ENCODE measurements at regions not wholly inside any gene's neighbourhood (a gene's known extent, or its start where the extent isn't known, plus 50 kb on each side); places are given as distances from the start of the nearest gene placed in this dataset.

DNA sequence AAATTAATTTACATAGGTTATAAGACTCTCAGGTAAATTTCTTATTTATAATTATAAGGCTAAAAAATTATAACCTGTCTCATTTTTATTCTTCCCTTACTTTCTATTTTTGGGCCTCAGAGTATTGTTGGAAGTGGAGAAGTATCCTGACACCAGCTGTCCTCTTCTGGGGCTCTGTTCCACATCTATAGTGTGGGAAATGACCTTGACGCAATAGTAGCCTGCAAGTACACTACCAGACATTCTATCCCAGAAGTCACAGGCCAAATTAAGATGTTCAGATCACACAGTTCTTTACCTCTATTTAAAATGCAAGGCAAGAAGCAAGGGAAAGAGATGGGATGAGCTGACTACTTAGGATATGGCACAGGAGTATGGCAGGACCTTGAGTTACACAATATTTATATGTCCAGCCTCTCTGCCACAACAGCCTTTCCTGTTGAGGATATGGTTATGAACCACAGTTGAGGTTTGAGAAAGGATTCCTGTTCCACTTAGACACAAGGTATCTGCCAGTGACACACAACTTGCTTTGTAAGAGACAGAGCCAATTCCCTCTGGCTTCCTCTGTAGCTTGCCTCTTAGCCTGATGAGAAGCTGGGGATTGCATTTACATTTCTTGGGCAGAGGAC, 158.0 kb upstream of the IL12A start:
- DNase-seq, result no peak
- peaks cover 0 to 41% (median 26%) of the 10 kb centered on the region in 4 donors for H3K4me1 ChIP-seq
- in situ Hi-C loops (cut with MboI; ENCODE audit: low pct_ligation_motif_present in 1 of 4, low pct_unique_long_range_greater_than_20kb in 1 of 4, low sequenced_read_pairs in 3 of 4) (no loop called here), intact Hi-C loops (cut with DNase I; ENCODE audit: low total_unique reads) (no loop called here)
- WGBS, 2 donors (ENCODE audit: low coverage in 1 of 2), result 71 to 86% methylated on average over 1 of the region's 1 CpG
- H3K9me3 ChIP-seq, result no peaks in the 10 kb centered on the region
- no peaks in the 10 kb centered on the region for H3K36me3 ChIP-seq
- no peaks in the 10 kb centered on the region for H3K27me3 ChIP-seq
- TF ChIP-seq POLR2AphosphoS5 (IDR thresholded peaks at IDR 0.05) (no peak), EP300 (IDR thresholded peaks at IDR 0.05; ENCODE audit: low read depth) (no peak), POLR2A (IDR thresholded peaks at IDR 0.05) (no peak)
- TF ChIP-seq, protein P1, sequence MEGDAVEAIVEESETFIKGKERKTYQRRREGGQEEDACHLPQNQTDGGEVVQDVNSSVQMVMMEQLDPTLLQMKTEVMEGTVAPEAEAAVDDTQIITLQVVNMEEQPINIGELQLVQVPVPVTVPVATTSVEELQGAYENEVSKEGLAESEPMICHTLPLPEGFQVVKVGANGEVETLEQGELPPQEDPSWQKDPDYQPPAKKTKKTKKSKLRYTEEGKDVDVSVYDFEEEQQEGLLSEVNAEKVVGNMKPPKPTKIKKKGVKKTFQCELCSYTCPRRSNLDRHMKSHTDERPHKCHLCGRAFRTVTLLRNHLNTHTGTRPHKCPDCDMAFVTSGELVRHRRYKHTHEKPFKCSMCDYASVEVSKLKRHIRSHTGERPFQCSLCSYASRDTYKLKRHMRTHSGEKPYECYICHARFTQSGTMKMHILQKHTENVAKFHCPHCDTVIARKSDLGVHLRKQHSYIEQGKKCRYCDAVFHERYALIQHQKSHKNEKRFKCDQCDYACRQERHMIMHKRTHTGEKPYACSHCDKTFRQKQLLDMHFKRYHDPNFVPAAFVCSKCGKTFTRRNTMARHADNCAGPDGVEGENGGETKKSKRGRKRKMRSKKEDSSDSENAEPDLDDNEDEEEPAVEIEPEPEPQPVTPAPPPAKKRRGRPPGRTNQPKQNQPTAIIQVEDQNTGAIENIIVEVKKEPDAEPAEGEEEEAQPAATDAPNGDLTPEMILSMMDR (IDR thresholded peaks at IDR 0.05), result no peak
- H3K27ac ChIP-seq, result peak overlapping the region in 2 of 4 donors; percentile 29 to 32
- H3K4me3 ChIP-seq, result no peak overlapping the region

DNA sequence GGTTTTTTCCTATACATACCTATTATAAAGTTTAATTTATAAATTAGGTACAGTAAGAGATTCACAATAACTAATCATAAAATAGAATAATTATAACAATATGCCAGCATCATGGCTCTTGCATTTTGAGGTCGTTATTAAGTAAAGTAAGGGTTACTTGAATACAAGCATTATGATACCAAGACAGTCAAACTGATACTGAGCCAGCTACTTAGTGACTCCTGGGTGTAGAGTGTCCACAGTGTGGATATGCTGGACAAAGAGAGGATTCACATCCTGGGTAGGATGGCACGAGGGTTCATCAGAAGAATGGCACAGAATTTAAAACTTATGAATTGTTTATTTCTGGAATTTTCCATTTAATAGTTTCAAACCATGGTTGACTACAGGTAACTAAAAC, 157.2 kb upstream of the IL12A start:
- TF ChIP-seq POLR2A (IDR thresholded peaks at IDR 0.05), result no peak
- no peak for TF ChIP-seq POLR2AphosphoS5 (IDR thresholded peaks at IDR 0.05)
- TF ChIP-seq, protein P1 (IDR thresholded peaks at IDR 0.05), result no peak
- no peak for TF ChIP-seq EP300 (IDR thresholded peaks at IDR 0.05; ENCODE audit: low read depth)
- Histone ChIP-seq H3K4me3 (no peak overlapping the region), H3K9me3 (no peaks in the 10 kb centered on the region), H3K4me1 (peaks cover 0 to 40% (median 26%) of the 10 kb centered on the region in 4 donors), H3K36me3 (no peaks in the 10 kb centered on the region), H3K27me3 (no peaks in the 10 kb centered on the region), H3K27ac (no peak overlapping the region)
- 66 to 75% methylated on average over 2 of the region's 2 CpGs for WGBS, 2 donors (ENCODE audit: low coverage in 1 of 2)
- intact Hi-C loops (cut with DNase I; ENCODE audit: low total_unique reads) (no loop called here), in situ Hi-C loops (cut with MboI; ENCODE audit: low pct_ligation_motif_present in 1 of 4, low pct_unique_long_range_greater_than_20kb in 1 of 4, low sequenced_read_pairs in 3 of 4) (no loop called here)
- DNase-seq, result no peak

DNA sequence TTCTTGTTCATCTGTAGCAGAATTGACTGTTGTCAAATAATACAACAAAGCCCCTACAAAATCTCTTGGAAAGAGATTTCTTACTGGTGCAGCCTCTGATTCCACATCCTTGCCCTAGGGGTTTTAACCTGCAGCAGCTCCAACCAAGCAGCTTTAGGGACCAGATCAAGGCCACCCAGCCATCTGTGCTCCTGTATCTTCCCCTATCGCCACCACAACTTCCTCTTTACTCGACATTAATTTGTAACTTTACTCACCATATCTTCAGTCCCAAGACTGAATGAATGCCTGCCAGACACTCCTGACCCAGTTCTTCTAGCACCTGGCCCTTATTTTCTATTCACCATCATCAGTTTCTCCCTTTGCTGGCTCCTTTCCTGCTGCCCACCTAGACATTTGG, 156.6 kb upstream of the IL12A start:
- 58 to 78% methylated on average over 2 of the region's 2 CpGs for WGBS, 2 donors (ENCODE audit: low coverage in 1 of 2)
- intact Hi-C loops (cut with DNase I; ENCODE audit: low total_unique reads) (no loop called here), in situ Hi-C loops (cut with MboI; ENCODE audit: low pct_ligation_motif_present in 1 of 4, low pct_unique_long_range_greater_than_20kb in 1 of 4, low sequenced_read_pairs in 3 of 4) (no loop called here)
- no peak for DNase-seq
- no peaks in the 10 kb centered on the region for H3K9me3 ChIP-seq
- H3K27me3 ChIP-seq, result no peaks in the 10 kb centered on the region
- H3K4me1 ChIP-seq, result peaks cover 0 to 44% (median 26%) of the 10 kb centered on the region in 4 donors
- H3K36me3 ChIP-seq, result no peaks in the 10 kb centered on the region
- TF ChIP-seq POLR2AphosphoS5 (IDR thresholded peaks at IDR 0.05) (no peak), POLR2A (IDR thresholded peaks at IDR 0.05) (no peak), EP300 (IDR thresholded peaks at IDR 0.05; ENCODE audit: low read depth) (no peak)
- TF ChIP-seq, protein P1 (IDR thresholded peaks at IDR 0.05), result no peak
- H3K27ac ChIP-seq, result no peak overlapping the region
- H3K4me3 ChIP-seq, result no peak overlapping the region

DNA sequence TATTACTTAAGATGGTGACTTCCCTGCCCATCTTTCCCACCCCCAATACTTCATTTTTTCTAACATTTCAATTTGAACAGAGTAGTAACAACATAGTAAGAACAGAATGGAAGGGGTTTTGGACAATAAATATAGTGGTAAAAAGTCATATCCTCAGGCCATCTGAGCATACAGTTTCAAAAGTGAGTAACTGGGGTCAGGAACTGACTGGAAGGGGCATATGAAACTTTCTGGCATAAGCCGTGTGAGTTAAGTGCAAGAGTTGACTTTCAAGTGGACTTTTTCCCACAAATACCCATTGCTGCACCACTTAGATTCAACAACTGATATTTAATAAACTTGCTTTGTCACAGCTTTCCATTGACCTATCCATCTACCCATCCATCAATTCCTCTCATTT, 153.5 kb upstream of the IL12A start:
- in situ Hi-C loops (cut with MboI; ENCODE audit: low pct_ligation_motif_present in 1 of 4, low pct_unique_long_range_greater_than_20kb in 1 of 4, low sequenced_read_pairs in 3 of 4) (no loop called here), intact Hi-C loops (cut with DNase I; ENCODE audit: low total_unique reads) (no loop called here)
- DNase-seq, result no peak
- no peak overlapping the region for H3K27ac ChIP-seq
- H3K36me3 ChIP-seq, result no peaks in the 10 kb centered on the region
- 82% methylated on average over 1 of the region's 1 CpG; no CpG with 5 or more reads in 1 of the 2 donors for WGBS, 2 donors (ENCODE audit: low coverage in 1 of 2)
- peaks cover 0 to 41% (median 10%) of the 10 kb centered on the region in 4 donors for H3K4me1 ChIP-seq
- no peaks in the 10 kb centered on the region for H3K27me3 ChIP-seq
- H3K9me3 ChIP-seq, result no peaks in the 10 kb centered on the region
- TF ChIP-seq, protein P1 (IDR thresholded peaks at IDR 0.05), result no peak
- TF ChIP-seq EP300 (IDR thresholded peaks at IDR 0.05; ENCODE audit: low read depth), result no peak
- TF ChIP-seq POLR2AphosphoS5 (IDR thresholded peaks at IDR 0.05), result no peak
- TF ChIP-seq POLR2A (IDR thresholded peaks at IDR 0.05), result no peak
- no peak overlapping the region for H3K4me3 ChIP-seq
